Panc1 (cell line): ENCODE measurements at regions not wholly inside any gene's neighbourhood (a gene's known extent, or its start where the extent isn't known, plus 50 kb on each side); places are given as distances from the start of the nearest gene placed in this dataset.

Source experiments
- ATAC-seq: fragments of 200-7000 bp; cut with Tn5 transposase; 2 replicates; pipeline ENCODE4 v1.9.1; 2020; ENCODE audit warnings: mild to moderate bottlenecking, moderate library complexity
- BruUV-seq: library from RNA; stranded (reverse); fragments of 400-500 nt; replicated peaks from 2 replicates; lab custom pipeline; 2021; lab: Mats Ljungman, UMichigan
- CTCF ChIA-PET: fragments of 300-600 bp; sonication (Branson Sonifier 250); formaldehyde crosslinking; loops from one replicate; lab custom pipeline; 2022; ENCODE audit warnings: antibody characterized with exemption; lab: Charles Lee
- POLR2A ChIA-PET: fragments of 300-600 bp; sonication (Branson Sonifier 250); formaldehyde crosslinking; loops from one replicate; lab custom pipeline; 2022; ENCODE audit warnings: antibody characterized with exemption; lab: Charles Lee
- DNase-seq: peaks from one replicate; pipeline ENCODE4 v3.0.0-alpha.2; 2010; ENCODE audit warnings: low read depth, low spot score
- H3K27ac ChIP-seq: 2 replicates; pipeline ENCODE4 v1.5.1; 2011; ENCODE audit warnings: mild to moderate bottlenecking, low read length, inconsistent platforms
- H3K27me3 ChIP-seq: fragments of 200-500 bp; sonication (Bioruptor generic); 2 replicates; pipeline ENCODE4 v1.6.0; 2014; ENCODE audit warnings: low read length, inconsistent platforms; ENCODE audit not compliant: control insufficient read depth, insufficient read depth
- H3K36me3 ChIP-seq: fragments of 200-500 bp; sonication (Bioruptor generic); 2 replicates; pipeline ENCODE4 v1.5.1; 2014; ENCODE audit warnings: inconsistent platforms, mild to moderate bottlenecking, low read length, moderate library complexity; ENCODE audit not compliant: control insufficient read depth, insufficient read depth
- H3K4me1 ChIP-seq: 2 replicates; pipeline ENCODE4 v1.5.1; 2011; ENCODE audit warnings: inconsistent platforms, mild to moderate bottlenecking, low read length, moderate library complexity; ENCODE audit not compliant: control insufficient read depth, insufficient read depth
- H3K4me3 ChIP-seq, 2 experiments: 2 replicates each; pipeline ENCODE4 v1.5.1; 2011 to 2012; ENCODE audit warnings: low read depth in 2 of 2, low read length in 2 of 2, mild to moderate bottlenecking in 2 of 2, inconsistent platforms in 1 of 2, moderate library complexity in 1 of 2
- H3K9me3 ChIP-seq: fragments of 200-500 bp; sonication (Bioruptor generic); 2 replicates; pipeline ENCODE4 v1.5.1; 2014; ENCODE audit warnings: low read depth, mild to moderate bottlenecking, inconsistent platforms, low read length, moderate library complexity; ENCODE audit not compliant: control insufficient read depth, insufficient read depth
- CTCF ChIP-seq: fragments of 450-650 bp; IDR thresholded peaks from 2 replicates; pipeline ENCODE4 v1.5.1; 2017; ENCODE audit warnings: mild to moderate bottlenecking
- POLR2AphosphoS5 ChIP-seq: IDR thresholded peaks from 2 replicates; pipeline ENCODE4 v1.6.1; 2012; ENCODE audit warnings: mild to moderate bottlenecking, low read depth, low read length, moderate library complexity
- SIN3A ChIP-seq: IDR thresholded peaks from 2 replicates; pipeline ENCODE4 v1.6.1; 2012; ENCODE audit warnings: low read depth, mild to moderate bottlenecking, low read length, moderate library complexity, borderline replicate concordance; ENCODE audit not compliant: insufficient read depth
- TCF7L2 ChIP-seq: IDR thresholded peaks from 2 replicates; pipeline ENCODE4 v1.6.1; 2011; ENCODE audit warnings: mild to moderate bottlenecking, low read depth, low read length, inconsistent platforms
- in situ Hi-C: cut with HindIII; loops from 2 replicates; pipeline ENCODE4 v1.10.0; 2016; ENCODE audit warnings: low sequenced_read_pairs, low pct_unique_long_range_greater_than_20kb
- intact Hi-C: fragments of 100-400 bp; cut with micrococcal nuclease; formaldehyde crosslinking; loops from one replicate; pipeline ENCODE4 v1.10.0; 2022; ENCODE audit not compliant: unreplicated experiment
- TF ChIP-seq, protein P1 (sequence below), 2 experiments: IDR thresholded peaks; 2 replicates each; pipeline ENCODE4 v1.6.1; 2011 to 2012; ENCODE audit warnings: low read depth in 2 of 2, control low read depth in 1 of 2, low read length in 1 of 2, mild to moderate bottlenecking in 1 of 2, moderate library complexity in 1 of 2; ENCODE audit not compliant: insufficient read depth in 1 of 2

DNA sequence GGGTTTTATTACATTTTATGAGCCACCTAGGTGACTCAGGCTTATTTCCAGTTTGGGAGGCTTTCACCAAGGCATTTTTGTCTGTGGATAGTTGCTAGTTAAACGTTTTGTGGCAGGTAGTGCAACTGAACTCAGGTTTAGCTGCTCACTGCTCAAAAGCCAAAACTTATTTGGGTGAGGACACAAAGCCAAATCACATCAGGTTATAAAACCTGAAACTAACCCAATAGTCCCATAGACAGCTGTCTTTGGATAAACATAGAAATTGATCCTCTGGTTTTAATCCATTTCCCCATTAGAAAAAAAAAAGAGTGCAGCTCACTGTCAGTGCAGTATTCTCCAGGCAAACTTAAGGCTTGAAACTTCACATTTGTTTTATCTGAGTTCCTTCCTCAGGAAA lies 362.6 kb upstream of the TFPI start:
- intact Hi-C loops (no loop called here), in situ Hi-C loops (no loop called here)
- Histone ChIP-seq H3K4me1 (no peaks in the 10 kb centered on the region), H3K27me3 (no peaks in the 10 kb centered on the region), H3K4me3 (no peak overlapping the region), H3K36me3 (no peaks in the 10 kb centered on the region), H3K27ac (no peak overlapping the region), H3K9me3 (no peaks in the 10 kb centered on the region)
- ChIA-PET CTCF (no interaction called here), POLR2A (no interaction called here)
- no TSS peak for BruUV-seq
- DNase-seq (no peak), ATAC-seq (no peak)
- no peak for TF ChIP-seq POLR2AphosphoS5
- TF ChIP-seq, protein P1, sequence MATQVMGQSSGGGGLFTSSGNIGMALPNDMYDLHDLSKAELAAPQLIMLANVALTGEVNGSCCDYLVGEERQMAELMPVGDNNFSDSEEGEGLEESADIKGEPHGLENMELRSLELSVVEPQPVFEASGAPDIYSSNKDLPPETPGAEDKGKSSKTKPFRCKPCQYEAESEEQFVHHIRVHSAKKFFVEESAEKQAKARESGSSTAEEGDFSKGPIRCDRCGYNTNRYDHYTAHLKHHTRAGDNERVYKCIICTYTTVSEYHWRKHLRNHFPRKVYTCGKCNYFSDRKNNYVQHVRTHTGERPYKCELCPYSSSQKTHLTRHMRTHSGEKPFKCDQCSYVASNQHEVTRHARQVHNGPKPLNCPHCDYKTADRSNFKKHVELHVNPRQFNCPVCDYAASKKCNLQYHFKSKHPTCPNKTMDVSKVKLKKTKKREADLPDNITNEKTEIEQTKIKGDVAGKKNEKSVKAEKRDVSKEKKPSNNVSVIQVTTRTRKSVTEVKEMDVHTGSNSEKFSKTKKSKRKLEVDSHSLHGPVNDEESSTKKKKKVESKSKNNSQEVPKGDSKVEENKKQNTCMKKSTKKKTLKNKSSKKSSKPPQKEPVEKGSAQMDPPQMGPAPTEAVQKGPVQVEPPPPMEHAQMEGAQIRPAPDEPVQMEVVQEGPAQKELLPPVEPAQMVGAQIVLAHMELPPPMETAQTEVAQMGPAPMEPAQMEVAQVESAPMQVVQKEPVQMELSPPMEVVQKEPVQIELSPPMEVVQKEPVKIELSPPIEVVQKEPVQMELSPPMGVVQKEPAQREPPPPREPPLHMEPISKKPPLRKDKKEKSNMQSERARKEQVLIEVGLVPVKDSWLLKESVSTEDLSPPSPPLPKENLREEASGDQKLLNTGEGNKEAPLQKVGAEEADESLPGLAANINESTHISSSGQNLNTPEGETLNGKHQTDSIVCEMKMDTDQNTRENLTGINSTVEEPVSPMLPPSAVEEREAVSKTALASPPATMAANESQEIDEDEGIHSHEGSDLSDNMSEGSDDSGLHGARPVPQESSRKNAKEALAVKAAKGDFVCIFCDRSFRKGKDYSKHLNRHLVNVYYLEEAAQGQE (IDR thresholded peaks at IDR 0.05; ENCODE audit: insufficient read depth in 1 of 2, low read depth in 2 of 2, low read length in 1 of 2): no peak
- no peak for TF ChIP-seq CTCF
- TF ChIP-seq SIN3A: no peak
- no peak for TF ChIP-seq TCF7L2

GRCh38 chr2:187917535-187917934 lies 363.3 kb upstream of the TFPI start:
- POLR2A ChIA-PET: interaction anchor here (0.6 kb wide), 1 partner anchor 517 kb away, joined by 7 read pairs; no protein-coding TSS in a partner anchor
- ATAC-seq: no peak
- CTCF ChIA-PET: no interaction called here
- TF ChIP-seq, protein P1 (IDR thresholded peaks at IDR 0.05; ENCODE audit: insufficient read depth in 1 of 2, low read depth in 2 of 2, low read length in 1 of 2): no peak
- no peak for TF ChIP-seq SIN3A
- TF ChIP-seq TCF7L2: no peak
- TF ChIP-seq CTCF: no peak
- TF ChIP-seq POLR2AphosphoS5: no peak
- Histone ChIP-seq H3K27me3 (no peaks in the 10 kb centered on the region), H3K27ac (no peak overlapping the region), H3K9me3 (no peaks in the 10 kb centered on the region), H3K36me3 (no peaks in the 10 kb centered on the region), H3K4me1 (no peaks in the 10 kb centered on the region), H3K4me3 (no peak overlapping the region)
- DNase-seq: no peak
- BruUV-seq: no TSS peak
- intact Hi-C loops (no loop called here), in situ Hi-C loops (no loop called here)
